Omental fat pad (tissue), 3 donors: ENCODE measurements at regions not wholly inside any gene's neighbourhood (a gene's known extent, or its start where the extent isn't known, plus 50 kb on each side); places are given as distances from the start of the nearest gene placed in this dataset.

Experiments used
- ATAC-seq: fragments of 150-250 bp; one replicate; pipeline ENCODE4 v1.9.1; 2016; ENCODE audit warnings: mild to moderate bottlenecking, moderate library complexity; ENCODE audit not compliant: low FRiP score
- DNase-seq: peaks from one replicate; pipeline ENCODE4 v3.0.0-alpha.2; 2019; ENCODE audit warnings: low spot score
- TF ChIP-seq, protein P1 (sequence below), 3 donors: fragments of 450-650 bp; IDR thresholded peaks; one replicate each; pipeline ENCODE4 v1.5.1; 2016 to 2017; ENCODE audit warnings: antibody characterized with exemption in 3 of 3, mild to moderate bottlenecking in 3 of 3, moderate library complexity in 2 of 3

DNA sequence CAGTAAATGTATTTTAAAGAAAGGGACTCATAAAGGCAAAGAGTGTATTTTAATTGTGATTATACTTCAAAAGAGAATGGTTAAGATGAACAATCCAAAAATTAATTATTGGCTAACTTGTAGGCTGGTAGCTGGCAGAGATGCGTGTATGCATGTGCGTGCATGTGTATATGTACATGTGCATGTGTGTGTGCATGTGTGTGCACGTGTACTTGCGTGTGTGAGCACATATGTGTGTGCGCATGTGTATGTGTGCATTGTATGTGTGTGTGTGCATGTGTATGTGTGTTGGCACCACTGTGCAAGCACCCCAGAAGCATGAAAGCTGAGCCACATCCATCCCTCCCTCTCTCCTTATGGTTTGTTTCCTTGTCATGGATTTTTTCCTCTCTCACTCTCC lies 83.0 kb upstream of the SLC1A3 start:
- TF ChIP-seq, protein P1, sequence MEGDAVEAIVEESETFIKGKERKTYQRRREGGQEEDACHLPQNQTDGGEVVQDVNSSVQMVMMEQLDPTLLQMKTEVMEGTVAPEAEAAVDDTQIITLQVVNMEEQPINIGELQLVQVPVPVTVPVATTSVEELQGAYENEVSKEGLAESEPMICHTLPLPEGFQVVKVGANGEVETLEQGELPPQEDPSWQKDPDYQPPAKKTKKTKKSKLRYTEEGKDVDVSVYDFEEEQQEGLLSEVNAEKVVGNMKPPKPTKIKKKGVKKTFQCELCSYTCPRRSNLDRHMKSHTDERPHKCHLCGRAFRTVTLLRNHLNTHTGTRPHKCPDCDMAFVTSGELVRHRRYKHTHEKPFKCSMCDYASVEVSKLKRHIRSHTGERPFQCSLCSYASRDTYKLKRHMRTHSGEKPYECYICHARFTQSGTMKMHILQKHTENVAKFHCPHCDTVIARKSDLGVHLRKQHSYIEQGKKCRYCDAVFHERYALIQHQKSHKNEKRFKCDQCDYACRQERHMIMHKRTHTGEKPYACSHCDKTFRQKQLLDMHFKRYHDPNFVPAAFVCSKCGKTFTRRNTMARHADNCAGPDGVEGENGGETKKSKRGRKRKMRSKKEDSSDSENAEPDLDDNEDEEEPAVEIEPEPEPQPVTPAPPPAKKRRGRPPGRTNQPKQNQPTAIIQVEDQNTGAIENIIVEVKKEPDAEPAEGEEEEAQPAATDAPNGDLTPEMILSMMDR (IDR thresholded peaks at IDR 0.05): no peak
- DNase-seq (no peak), ATAC-seq (no peak)

DNA sequence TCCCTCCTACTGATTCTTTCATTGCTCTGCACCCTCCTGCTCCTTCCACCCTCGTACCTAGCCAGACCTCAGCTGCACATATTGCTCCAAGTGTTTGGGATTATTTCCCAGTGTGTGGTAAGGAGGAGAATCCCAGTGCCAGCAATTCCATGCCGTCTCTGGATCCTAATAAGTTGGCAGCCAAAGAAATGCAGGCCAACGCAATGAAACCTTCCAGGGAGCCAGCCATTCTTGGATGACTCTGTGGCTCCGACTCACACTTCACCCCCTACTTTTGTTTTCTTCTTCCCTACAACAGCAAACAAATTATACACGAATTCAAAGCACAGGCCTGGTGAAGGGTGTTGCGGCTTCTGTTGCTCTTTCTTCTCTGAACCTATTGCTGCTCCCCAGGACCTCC lies 82.5 kb upstream of the SLC1A3 start:
- TF ChIP-seq, protein P1 (IDR thresholded peaks at IDR 0.05): no peak
- ATAC-seq (no peak), DNase-seq (no peak)

DNA sequence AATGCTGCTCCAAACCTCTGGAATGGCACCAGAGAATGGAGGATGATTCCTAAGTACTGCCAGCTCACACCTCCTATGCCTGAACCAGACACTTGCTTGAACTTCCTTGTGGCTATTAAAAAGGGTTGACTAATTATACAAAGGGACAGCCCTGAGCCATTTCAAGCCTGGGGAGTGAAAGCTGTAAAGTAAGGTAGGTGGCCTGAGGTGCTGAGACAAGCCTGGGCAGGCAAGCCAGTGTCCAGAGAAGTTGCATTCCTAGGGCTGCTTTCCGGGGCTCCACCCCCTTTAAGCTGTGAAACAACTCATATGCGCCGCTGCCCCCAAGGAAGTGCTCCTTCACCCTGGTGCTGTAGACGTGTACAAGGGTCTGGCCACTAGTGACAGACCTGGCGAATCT lies 79.9 kb upstream of the SLC1A3 start:
- no peak for ATAC-seq
- no peak for DNase-seq
- TF ChIP-seq, protein P1 (IDR thresholded peaks at IDR 0.05): no peak

DNA sequence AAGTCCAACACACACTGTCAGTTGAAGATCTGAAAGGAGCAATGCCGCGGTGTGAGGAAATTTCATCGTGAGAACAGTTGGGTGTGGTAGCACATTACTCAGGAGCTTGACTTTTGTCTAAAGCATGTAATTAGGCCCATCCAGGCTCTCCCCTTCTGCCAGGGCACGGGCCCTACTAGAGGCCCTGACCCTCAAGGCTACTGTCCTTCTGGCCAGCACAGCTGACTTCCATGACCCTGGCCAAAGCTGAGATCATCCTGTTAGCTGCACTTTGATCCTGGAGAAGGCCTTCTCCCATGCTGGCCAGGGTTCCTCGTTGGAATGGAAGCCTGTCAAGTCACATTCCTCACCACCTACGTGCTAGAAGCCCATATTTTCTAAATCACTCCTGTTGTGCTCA lies 77.8 kb upstream of the SLC1A3 start:
- DNase-seq (no peak), ATAC-seq (no peak)
- TF ChIP-seq, protein P1 (IDR thresholded peaks at IDR 0.05): no peak

DNA sequence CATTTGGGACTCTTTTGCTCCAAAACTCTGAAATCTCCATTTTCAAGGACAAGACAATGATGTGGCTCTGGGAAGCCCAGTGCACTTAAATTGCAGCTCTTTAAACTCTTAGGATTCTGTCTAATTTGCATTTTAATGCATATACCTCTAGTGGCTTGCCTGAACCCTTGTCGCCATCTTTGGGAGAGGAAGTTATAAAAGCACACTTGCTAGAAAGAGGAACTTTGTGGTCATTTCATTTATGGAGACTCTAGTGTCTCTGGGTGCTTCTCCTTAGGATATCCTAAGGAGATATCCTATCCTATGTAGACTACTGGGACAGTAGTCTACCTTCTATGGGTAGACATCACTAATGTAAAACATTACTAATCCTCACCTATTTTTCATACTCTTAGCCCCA lies 77.3 kb upstream of the SLC1A3 start:
- ATAC-seq: no peak
- TF ChIP-seq, protein P1 (IDR thresholded peaks at IDR 0.05): no peak

DNA sequence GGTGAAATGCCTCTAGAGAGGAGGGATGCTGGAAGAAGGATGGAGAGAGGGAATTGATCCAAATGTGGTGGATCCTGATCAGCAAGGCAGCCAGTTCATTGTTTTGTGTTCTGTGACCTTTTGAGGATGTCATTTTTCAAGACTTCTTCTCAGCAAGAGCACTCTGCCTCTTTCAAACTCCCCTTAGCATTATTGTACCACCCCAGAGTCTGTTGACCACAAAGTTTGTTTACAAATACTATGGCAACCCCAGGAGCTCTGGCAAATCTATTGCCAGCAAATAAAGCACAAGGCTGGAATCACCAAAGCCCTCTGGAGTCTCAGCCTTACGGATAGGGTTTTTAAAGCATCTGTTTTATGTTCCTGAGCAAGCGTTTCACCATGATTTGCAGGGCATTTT lies 76.2 kb upstream of the SLC1A3 start:
- no peak for ATAC-seq
- DNase-seq: no peak
- TF ChIP-seq, protein P1 (IDR thresholded peaks at IDR 0.05): no peak

More for the DNA sequence above, 77.3 kb upstream of the SLC1A3 start:
- no peak for DNase-seq

DNA sequence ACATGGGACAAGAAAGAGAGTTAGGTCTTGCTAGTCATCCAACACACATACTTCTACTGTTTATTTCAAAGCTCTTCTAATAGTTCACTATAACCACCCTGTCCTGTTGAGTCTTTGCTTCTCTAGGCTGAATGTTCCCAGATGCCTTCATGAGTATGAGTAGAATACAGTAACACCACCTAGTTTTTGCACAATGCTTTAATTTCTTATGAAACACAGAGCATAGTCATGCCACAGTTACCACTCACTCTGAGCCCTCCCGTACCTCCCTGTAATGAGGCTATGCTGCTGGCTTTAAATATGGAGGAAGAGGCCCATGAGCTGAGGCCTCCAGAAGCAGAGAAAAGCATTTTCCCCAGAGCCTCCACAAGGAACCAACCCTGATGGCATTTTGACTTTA lies 75.0 kb upstream of the SLC1A3 start:
- ATAC-seq (no peak), DNase-seq (no peak)
- TF ChIP-seq, protein P1 (IDR thresholded peaks at IDR 0.05): no peak
